ENCODE measurements at regions not wholly inside any gene's neighbourhood (a gene's known extent, or its start where the extent isn't known, plus 50 kb on each side); places are given as distances from the start of the nearest gene placed in this dataset.

DNA sequence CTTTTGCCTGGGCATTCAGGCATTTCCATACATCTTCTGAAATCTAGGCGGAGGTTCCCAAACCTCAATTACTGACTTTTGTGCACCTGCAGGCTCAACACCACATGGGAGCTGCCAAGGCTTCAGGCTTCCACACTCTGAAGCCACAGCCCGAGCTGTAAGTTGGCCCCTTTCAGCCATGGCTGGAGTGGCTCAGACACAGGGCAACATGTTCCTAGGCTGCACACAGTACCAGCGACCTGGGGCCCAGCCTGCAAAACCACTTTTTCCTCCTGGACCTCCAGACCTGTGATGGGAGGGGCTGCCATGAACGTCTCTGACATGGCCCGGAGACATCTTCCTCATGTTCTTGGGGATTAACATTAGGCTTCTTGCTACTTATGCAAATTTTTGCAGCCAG lies 1558.2 kb upstream of the PCDH20 start:
- in situ Hi-C loops (cut with MboI; ENCODE audit: low sequenced_read_pairs in 4 of 4), result no loop called here
- Histone ChIP-seq H3K27me3 (no peaks in the 10 kb centered on the region), H3K36me3 (no peaks in the 10 kb centered on the region), H3K4me1 (no peaks in the 10 kb centered on the region), H3K27ac (no peak overlapping the region), H3K4me3 (no peak overlapping the region), H3K9me3 (no peaks in the 10 kb centered on the region)
- intact Hi-C loops (cut with DNase I; ENCODE audit: low total_unique reads), result no loop called here
- TF ChIP-seq POLR2A (IDR thresholded peaks at IDR 0.05), result no peak
- TF ChIP-seq, protein P1, sequence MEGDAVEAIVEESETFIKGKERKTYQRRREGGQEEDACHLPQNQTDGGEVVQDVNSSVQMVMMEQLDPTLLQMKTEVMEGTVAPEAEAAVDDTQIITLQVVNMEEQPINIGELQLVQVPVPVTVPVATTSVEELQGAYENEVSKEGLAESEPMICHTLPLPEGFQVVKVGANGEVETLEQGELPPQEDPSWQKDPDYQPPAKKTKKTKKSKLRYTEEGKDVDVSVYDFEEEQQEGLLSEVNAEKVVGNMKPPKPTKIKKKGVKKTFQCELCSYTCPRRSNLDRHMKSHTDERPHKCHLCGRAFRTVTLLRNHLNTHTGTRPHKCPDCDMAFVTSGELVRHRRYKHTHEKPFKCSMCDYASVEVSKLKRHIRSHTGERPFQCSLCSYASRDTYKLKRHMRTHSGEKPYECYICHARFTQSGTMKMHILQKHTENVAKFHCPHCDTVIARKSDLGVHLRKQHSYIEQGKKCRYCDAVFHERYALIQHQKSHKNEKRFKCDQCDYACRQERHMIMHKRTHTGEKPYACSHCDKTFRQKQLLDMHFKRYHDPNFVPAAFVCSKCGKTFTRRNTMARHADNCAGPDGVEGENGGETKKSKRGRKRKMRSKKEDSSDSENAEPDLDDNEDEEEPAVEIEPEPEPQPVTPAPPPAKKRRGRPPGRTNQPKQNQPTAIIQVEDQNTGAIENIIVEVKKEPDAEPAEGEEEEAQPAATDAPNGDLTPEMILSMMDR (IDR thresholded peaks at IDR 0.05 in 4 of 5, conservative IDR thresholded peaks at IDR 0.05 in 1 of 5), result no peak
- DNase-seq (no peak), ATAC-seq (no peak)

DNA sequence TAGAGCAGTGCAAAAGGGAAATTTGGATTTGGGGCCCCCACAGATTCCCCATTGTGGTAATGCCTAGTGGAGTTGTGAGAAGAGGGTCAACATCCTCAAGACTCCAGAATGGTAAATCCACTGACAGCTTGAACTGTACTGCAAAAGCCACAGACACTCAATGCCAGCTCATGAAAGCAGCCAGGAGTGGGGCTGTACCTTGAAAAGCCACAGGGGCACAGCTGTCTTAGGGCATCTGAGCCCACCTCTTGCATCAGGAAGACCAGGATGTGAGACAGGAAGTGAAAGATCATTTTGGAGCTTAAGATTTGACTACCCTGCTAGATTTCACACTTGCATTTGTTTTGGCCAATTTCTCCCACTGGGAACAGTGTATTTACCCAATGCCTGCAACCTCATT lies 1548.9 kb upstream of the PCDH20 start:
- in situ Hi-C loops (cut with MboI; ENCODE audit: low sequenced_read_pairs in 4 of 4), result no loop called here
- no peaks in the 10 kb centered on the region for H3K36me3 ChIP-seq
- H3K4me3 ChIP-seq, result no peak overlapping the region
- no peaks in the 10 kb centered on the region for H3K27me3 ChIP-seq
- DNase-seq, result no peak
- no peak overlapping the region for H3K27ac ChIP-seq
- no peaks in the 10 kb centered on the region for H3K4me1 ChIP-seq
- no peak for ATAC-seq
- TF ChIP-seq, protein P1 (IDR thresholded peaks at IDR 0.05 in 4 of 5, conservative IDR thresholded peaks at IDR 0.05 in 1 of 5), result no peak
- intact Hi-C loops (cut with DNase I; ENCODE audit: low total_unique reads), result no loop called here
- no peaks in the 10 kb centered on the region for H3K9me3 ChIP-seq

GRCh38 chr13:62960723-62961122 lies 1545.1 kb upstream of the PCDH20 start:
- in situ Hi-C loops (cut with MboI; ENCODE audit: low sequenced_read_pairs in 4 of 4), result no loop called here
- no peaks in the 10 kb centered on the region for H3K36me3 ChIP-seq
- TF ChIP-seq, protein P1 (IDR thresholded peaks at IDR 0.05 in 4 of 5, conservative IDR thresholded peaks at IDR 0.05 in 1 of 5), result no peak
- no peak for TF ChIP-seq POLR2A (IDR thresholded peaks at IDR 0.05)

DNA sequence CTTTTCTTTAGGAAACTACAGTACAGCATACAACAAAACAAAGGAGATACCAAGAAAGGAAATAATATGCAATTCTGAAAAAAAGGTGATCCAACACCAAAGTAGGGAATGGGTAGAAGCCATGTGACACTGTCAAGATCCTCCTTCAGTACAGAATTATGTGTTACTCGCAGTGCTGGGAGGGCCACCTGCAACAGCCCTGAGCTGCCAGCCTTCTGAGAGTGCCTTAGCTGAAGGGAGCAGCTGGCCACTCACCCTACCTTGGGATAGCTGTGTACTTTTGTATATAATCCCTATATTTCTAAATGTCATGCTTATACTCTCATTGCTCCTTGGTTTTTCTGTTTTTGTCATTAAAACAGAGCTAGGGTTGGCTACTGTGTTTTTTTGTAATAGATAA lies 1518.2 kb upstream of the PCDH20 start:
- DNase-seq, result no peak
- Histone ChIP-seq H3K27me3 (no peaks in the 10 kb centered on the region), H3K36me3 (no peaks in the 10 kb centered on the region), H3K4me3 (no peak overlapping the region), H3K27ac (no peak overlapping the region), H3K9me3 (no peaks in the 10 kb centered on the region), H3K4me1 (no peaks in the 10 kb centered on the region)
- intact Hi-C loops (cut with DNase I; ENCODE audit: low total_unique reads), result no loop called here
- in situ Hi-C loops (cut with MboI; ENCODE audit: low sequenced_read_pairs in 4 of 4), result no loop called here
- ATAC-seq, result no peak
- TF ChIP-seq POLR2A (IDR thresholded peaks at IDR 0.05), result no peak
- TF ChIP-seq, protein P1 (IDR thresholded peaks at IDR 0.05 in 4 of 5, conservative IDR thresholded peaks at IDR 0.05 in 1 of 5), result no peak

More at GRCh38 chr13:62960723-62961122, 1545.1 kb upstream of the PCDH20 start:
- Histone ChIP-seq H3K27ac (no peak overlapping the region), H3K27me3 (no peaks in the 10 kb centered on the region), H3K9me3 (no peaks in the 10 kb centered on the region), H3K4me1 (no peaks in the 10 kb centered on the region), H3K4me3 (no peak overlapping the region)
- ATAC-seq (no peak), DNase-seq (no peak)
- intact Hi-C loops (cut with DNase I; ENCODE audit: low total_unique reads), result no loop called here

- H3K36me3 ChIP-seq, result no peaks in the 10 kb centered on the region
- ATAC-seq, result no peak
- no peaks in the 10 kb centered on the region for H3K27me3 ChIP-seq
- H3K4me1 ChIP-seq, result no peaks in the 10 kb centered on the region
- H3K4me3 ChIP-seq, result no peak overlapping the region
- no peak overlapping the region for H3K27ac ChIP-seq
- H3K9me3 ChIP-seq, result no peaks in the 10 kb centered on the region
- DNase-seq, result no peak
- in situ Hi-C loops (cut with MboI; ENCODE audit: low sequenced_read_pairs in 4 of 4), result no loop called here
- TF ChIP-seq POLR2A (IDR thresholded peaks at IDR 0.05), result no peak
- TF ChIP-seq, protein P1 (IDR thresholded peaks at IDR 0.05 in 4 of 5, conservative IDR thresholded peaks at IDR 0.05 in 1 of 5), result no peak
- intact Hi-C loops (cut with DNase I; ENCODE audit: low total_unique reads), result no loop called here
These were observed 1516.7 kb upstream of the PCDH20 start for GRCh38 chr13:62932256-62932883.

Measured in gastrocnemius medialis (tissue), 4 donors.